HG03469 (cell line): ENCODE measurements at regions not wholly inside any gene's neighbourhood (a gene's known extent, or its start where the extent isn't known, plus 50 kb on each side); places are given as distances from the start of the nearest gene placed in this dataset.

Experiments
- ATAC-seq: cut with Tn5 transposase; IDR thresholded peaks from one replicate; pipeline ENCODE4 v1.9.1; 2021; ENCODE audit warnings: mild to moderate bottlenecking, moderate library complexity, moderate number of reproducible peaks; ENCODE audit not compliant: unreplicated experiment

DNA sequence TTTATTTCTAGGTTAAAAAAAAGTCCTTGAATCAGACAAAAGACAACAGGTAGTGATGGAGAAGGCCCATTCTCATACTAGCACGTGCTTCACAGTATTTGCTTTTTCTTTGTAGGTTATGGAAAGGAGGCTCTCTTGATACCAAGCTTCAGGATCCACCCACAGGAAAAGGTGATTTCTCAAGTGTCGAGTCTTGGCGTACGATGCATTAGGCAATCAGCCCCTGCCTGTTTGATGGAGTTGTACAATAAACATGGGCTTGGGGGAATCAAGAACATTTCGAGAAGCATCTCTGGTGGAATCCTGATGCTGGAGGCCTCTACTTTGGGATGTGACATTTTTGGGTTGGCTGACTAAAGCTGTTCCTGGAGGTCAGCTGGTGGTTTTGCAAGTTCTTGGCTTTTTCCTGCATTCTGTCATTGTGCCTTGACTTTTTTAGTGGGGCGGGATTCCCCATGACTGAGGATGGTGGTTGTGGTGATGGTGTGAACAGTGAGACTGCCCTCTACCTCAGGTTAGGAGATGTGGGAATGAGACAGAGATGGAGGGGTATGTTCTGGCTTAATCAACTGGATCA lies 231.5 kb upstream of the SPRED2 start:
- ATAC-seq: no peak

DNA sequence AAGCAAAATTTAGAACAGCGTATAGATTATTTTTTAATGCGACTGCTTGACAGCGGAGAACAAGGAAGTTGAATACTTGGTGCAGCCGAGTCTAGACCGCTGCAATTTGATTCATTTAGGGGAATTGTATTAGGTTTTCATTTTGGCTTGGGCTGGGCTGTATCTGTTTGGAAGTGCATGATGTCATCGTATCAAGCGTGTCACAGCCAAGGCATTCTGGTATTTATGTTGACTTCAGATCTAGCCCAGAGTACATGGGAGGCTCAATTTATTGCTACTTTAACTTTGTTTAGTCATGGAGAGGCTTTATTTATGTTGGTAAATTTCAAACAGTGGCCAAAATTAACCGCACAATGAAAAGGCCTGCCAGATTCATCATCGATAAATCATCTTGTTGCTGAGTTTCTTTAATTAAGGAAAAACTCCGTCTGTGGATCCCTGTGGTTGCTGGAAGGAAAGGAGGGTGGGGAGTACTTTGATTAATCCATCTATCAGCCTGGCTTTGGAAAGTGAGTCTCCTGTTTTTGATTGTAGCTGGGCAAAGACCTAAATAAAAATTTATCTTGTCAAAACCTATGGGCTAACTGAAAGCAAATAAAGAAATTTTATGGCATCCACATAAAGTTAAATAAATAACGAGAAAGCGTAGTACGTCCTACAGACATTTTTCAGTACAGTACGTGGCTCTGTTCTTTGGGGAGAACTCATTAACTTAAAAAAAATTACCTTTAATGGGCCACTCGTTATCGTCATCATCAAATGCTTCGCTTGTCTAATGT lies 230.4 kb upstream of the SPRED2 start:
- ATAC-seq: no peak

GRCh38 chr2:65661980-65662653 lies 229.7 kb upstream of the SPRED2 start:
- no peak for ATAC-seq

- ATAC-seq: no peak
Measured at GRCh38 chr2:65660340-65660739, 227.9 kb upstream of the SPRED2 start.

GRCh38 chr2:65658881-65659280 lies 226.5 kb upstream of the SPRED2 start:
- no peak for ATAC-seq

DNA sequence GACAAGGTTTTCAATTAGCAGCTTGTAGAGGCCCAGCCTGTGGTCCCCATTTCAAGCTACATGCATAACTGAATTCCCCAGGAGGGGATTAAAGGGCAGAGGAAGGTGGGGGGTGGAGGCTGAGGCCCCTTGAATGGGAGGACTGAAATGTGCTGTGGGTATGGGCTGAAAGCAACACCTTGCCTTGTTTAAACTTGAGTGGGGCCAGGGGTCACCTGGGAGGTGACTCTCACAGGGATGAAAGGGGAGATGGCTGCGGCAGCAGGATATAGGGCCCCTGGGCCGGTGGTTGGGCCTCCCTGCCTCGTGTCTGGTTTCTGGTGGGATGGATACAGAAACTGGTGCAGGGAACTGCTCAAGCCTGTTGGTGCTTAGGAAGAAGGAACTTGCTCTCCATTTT lies 225.9 kb upstream of the SPRED2 start:
- ATAC-seq: no peak

- ATAC-seq: no peak
Measured at GRCh38 chr2:65656160-65656718, 223.8 kb upstream of the SPRED2 start.

GRCh38 chr2:65655000-65655399 lies 222.6 kb upstream of the SPRED2 start:
- ATAC-seq: no peak

DNA sequence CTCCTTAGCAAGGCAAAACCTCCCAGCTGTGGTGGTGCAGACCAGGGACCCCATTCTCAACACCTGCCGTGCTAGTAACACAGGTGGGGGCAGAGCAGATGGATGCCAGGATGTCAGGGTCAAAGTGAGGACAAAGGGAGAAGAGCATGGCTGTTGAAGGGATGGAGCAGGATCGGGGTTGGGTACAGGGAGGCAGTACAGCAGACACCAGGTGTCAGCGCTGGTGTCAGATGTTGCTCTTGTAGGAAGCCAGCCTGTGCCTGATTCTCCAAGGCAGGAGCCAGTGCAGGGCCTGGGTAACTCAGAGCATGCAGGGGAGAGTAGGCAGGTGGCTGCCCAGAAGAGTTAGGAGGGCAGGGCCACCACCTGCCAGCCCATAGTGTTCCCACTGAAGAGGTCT lies 222.1 kb upstream of the SPRED2 start:
- ATAC-seq: no peak

GRCh38 chr2:65652066-65652465 lies 219.7 kb upstream of the SPRED2 start:
- ATAC-seq: no peak

DNA sequence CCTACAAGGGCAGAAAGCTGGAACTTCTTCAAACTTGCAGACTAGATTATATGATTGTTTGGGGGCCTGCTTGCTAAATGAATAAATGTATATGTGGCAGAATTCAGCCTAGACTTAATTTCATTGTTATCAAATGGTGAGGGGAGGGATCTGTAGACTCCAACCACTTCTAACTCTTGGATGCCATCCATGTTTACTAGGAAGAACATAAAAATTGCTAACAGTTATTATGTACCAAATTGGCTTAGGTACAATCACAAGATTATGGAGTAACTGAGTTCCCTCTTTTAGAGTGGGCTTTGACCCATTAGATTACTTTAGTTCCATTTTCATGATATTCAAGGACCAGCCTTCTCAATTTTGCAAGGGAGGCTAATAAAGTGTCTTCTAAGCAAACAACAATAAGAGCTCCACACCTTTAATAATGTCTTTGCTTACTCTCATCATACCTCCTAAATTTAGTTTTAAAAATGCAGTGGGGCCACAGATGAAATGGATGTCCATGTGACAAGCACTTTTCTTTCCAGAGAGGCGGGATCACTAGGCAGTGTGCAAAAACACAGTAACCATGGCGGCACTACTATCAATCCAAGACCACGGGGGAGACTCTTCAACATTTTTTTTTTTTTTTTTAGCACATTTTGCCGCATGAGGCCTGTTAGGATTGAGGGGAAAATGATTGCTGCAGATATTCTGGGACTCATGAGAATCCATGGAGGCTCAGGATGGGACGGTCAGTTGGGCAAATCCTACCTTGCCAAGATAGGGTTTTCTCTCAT lies 217.6 kb upstream of the SPRED2 start:
- no peak for ATAC-seq

DNA sequence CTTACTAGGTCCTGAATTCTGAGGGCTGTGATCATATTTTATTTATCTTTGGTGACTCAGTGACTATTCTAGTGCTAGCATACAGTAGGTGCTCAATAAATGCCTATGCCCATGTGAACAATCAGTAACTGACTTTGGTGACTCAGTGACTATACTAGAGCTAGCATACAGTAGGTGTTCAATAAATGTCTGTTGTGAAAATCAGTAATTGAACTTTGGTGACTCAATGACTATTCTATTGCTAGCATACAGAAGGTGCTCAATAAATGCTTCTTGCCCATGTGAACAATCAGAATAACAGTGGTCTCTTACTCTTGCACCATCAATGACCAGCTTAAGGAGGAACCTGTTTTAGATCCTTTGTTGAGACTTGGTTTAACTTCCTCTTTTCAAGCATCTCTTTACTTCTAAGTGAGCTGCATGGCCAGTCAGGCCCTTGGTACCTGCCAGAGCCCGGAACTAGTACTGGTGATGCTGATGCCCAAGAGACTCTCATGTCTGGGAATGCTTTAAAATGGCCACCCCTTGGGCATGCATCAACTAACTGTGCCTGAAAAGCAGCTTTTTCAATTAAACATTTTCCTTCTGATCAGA lies 214.9 kb upstream of the SPRED2 start:
- no peak for ATAC-seq

GRCh38 chr2:65640793-65641103 lies 208.3 kb upstream of the SPRED2 start:
- no peak for ATAC-seq

- no peak for ATAC-seq
Measured at GRCh38 chr2:65639156-65639864, 206.9 kb upstream of the SPRED2 start.

DNA sequence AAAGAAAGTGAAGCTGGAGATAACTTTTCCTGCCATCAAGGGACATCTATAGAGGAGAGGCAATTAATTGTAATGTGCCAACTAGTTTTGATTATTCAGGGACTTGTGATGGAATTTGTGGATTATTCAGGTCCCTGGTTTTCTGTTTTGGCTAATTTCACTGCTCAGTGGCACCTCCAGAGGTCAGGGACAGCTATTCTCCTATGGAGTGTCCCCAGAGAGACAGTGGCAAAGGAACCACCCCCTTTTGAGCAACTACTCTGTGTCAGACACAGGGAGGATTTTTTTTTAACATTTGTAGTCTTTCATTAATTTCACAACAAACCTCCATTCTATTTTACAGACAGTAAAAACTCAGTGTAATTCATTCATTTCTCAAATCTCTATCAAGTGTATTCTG lies 206.0 kb upstream of the SPRED2 start:
- ATAC-seq: no peak

DNA sequence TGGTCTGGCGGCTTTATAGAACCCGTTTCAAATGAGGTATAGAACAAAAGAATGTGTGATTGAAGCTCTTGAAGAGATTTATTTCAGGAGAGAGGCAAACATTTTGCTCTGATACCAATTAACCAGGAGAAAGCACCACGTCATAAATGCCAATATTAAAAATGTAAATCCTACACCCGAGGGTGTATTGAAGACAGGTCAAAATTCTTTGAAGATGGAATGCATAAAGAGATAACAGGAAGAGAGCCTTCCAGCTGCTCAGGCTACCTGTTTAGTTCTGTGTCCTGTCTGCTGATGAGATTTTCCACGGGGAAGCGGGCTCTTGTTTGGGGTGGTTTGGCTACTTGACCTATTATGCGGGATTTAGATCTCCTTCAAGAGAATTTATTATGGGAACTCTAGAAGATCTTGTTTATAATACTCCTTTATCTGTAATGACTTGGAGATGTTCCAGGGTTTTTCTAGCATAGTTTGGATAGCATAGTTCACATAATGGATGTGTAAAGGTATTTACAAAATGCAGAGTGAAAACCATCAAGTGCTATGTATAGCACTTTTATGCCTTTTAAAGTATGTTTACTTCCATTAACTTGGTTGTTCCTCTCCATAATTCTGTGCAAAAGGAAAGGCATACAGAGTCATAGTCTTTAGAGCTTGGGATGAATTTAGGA lies 204.5 kb upstream of the SPRED2 start:
- ATAC-seq: no peak

DNA sequence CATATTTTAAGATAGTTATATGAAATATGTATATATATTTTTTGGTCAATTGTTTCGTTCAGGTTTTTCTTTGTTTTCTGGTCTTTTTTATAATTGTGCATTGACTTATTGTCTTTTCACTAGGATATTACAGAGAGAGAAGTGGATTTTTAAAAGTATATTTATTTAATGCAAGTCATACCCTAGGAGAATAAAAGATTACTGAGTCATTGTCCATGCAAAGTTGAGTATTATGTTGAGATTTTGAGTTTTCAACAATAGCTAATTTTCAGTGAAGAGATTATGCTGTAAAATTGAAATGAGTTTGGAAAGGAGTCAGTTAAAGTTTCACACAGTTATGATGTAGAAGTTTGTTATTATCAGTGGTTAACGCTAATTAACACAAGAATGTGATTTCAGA lies 203.6 kb upstream of the SPRED2 start:
- no peak for ATAC-seq

DNA sequence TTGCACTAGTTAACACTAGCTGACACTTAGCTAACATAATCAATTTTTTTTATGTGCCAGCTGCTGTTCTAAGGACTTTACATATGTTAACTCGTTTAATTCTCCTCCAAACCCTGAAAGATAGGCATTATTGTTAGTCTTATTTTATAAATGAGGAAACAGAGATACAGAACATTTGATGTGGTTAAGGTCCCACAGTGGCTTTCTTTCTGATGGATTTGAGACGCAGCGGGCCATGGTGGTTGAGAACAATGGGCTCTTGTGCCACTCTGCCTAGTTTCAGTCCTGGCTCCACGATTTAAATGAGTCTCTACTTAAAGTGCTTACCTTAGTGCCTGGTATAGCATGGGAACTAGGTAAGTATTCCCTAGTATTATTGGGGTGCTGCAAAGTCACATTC lies 201.9 kb upstream of the SPRED2 start:
- ATAC-seq: no peak

DNA sequence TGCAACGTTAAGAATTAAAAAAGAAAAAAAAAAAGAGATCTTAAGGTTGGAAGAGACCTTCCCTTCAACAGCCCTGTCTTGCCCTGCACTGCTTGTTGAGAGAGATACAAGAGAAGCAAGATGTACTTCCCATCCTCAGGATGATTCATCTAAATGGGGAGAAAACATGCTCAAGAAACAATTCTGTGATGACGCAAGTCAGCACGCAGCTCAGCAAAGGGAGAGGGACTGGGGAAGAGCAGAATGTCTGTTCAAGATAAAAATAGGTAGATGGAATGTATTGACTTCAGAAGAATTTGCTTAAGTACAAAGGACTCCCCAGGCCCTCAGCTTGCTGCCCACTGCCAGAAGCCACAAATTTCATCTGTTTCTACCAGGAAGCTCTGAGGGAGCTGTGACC lies 198.2 kb upstream of the SPRED2 start:
- ATAC-seq: no peak

- ATAC-seq: no peak
Measured at GRCh38 chr2:65628156-65628555, 195.8 kb upstream of the SPRED2 start.
